ENCODE measurements at regions not wholly inside any gene's neighbourhood (a gene's known extent, or its start where the extent isn't known, plus 50 kb on each side); places are given as distances from the start of the nearest gene placed in this dataset.

DNA sequence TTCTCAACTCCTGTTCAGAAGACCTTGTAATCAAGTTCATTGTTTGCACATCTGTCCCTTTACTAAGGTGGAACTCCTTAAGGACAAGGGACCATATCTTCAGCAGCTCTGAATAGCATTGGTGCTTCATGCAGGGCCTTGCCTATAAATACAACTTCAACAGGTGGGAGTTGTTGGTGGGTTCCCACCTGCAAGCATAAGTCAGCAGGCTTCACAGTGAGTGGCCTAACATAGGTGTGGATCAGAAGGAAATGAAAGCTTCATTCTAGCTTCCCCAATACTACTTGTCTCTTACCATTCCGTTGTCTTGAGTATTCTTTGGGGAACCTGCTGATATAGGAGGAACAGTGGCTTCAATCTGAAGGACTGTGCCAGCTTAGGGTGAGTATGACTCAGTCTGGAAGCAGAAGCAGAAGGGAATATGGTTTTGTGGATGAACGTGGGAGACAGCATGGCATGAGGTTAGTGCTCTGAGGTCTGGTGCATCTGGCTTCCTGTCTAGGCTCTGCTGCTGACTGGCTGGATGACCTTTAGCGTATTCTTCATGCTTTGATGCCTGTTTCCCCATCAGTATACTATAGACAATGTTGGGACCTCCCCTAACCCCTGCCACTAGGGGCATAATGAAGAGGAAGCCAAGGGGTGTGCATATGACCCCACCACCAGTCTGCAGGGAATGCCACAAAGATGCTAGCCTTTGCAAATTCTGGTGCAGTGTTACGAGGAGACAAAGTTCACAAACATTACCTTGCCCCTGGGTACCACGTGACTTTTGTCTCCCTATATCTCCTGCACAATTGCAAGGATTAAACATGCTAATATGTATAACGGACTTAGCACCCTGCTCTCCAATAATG lies 192.3 kb downstream of the PALM2AKAP2 start:
- in situ Hi-C loops (cut with MboI; ENCODE audit: low sequenced_read_pairs), result no loop called here
- TF ChIP-seq, protein P1, sequence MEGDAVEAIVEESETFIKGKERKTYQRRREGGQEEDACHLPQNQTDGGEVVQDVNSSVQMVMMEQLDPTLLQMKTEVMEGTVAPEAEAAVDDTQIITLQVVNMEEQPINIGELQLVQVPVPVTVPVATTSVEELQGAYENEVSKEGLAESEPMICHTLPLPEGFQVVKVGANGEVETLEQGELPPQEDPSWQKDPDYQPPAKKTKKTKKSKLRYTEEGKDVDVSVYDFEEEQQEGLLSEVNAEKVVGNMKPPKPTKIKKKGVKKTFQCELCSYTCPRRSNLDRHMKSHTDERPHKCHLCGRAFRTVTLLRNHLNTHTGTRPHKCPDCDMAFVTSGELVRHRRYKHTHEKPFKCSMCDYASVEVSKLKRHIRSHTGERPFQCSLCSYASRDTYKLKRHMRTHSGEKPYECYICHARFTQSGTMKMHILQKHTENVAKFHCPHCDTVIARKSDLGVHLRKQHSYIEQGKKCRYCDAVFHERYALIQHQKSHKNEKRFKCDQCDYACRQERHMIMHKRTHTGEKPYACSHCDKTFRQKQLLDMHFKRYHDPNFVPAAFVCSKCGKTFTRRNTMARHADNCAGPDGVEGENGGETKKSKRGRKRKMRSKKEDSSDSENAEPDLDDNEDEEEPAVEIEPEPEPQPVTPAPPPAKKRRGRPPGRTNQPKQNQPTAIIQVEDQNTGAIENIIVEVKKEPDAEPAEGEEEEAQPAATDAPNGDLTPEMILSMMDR (conservative IDR thresholded peaks at IDR 0.05; ENCODE audit: low read depth, low read length), result no peak
- TF ChIP-seq, protein P2, sequence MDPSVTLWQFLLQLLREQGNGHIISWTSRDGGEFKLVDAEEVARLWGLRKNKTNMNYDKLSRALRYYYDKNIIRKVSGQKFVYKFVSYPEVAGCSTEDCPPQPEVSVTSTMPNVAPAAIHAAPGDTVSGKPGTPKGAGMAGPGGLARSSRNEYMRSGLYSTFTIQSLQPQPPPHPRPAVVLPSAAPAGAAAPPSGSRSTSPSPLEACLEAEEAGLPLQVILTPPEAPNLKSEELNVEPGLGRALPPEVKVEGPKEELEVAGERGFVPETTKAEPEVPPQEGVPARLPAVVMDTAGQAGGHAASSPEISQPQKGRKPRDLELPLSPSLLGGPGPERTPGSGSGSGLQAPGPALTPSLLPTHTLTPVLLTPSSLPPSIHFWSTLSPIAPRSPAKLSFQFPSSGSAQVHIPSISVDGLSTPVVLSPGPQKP (IDR thresholded peaks at IDR 0.05; ENCODE audit: borderline replicate concordance, low read depth, low read length), result no peak
- TF ChIP-seq POLR2A (IDR thresholded peaks at IDR 0.05; ENCODE audit: low read depth, low read length) (no peak), USF2 (IDR thresholded peaks at IDR 0.05; ENCODE audit: low read depth, low read length) (no peak), MAFK (IDR thresholded peaks at IDR 0.05; ENCODE audit: low read depth, low read length) (no peak), CHD1 (IDR thresholded peaks at IDR 0.05; ENCODE audit: low read depth, low read length) (no peak), RCOR1 (IDR thresholded peaks at IDR 0.05; ENCODE audit: insufficient replicate concordance, low read length) (no peak), FOS (IDR thresholded peaks at IDR 0.05; ENCODE audit: low read depth, low read length) (no peak), MXI1 (IDR thresholded peaks at IDR 0.05; ENCODE audit: borderline replicate concordance, low read depth, low read length) (no peak), RAD21 (IDR thresholded peaks at IDR 0.05; ENCODE audit: low read length) (no peak), BHLHE40 (IDR thresholded peaks at IDR 0.05; ENCODE audit: low read depth, low read length) (no peak), MAZ (IDR thresholded peaks at IDR 0.05; ENCODE audit: borderline replicate concordance, low read depth, low read length) (no peak), NFE2L2 (IDR thresholded peaks at IDR 0.05; ENCODE audit: low read depth, low read length) (no peak), CEBPB (IDR thresholded peaks at IDR 0.05; ENCODE audit: low read depth, low read length) (no peak), RFX5 (IDR thresholded peaks at IDR 0.05; ENCODE audit: low read depth, low read length) (no peak)

More for the DNA sequence above, 192.3 kb downstream of the PALM2AKAP2 start:
- H2BK5ac ChIP-seq (ENCODE audit: low read depth, low read length, poor library complexity, severe bottlenecking), result no peak overlapping the region
- H4K5ac ChIP-seq (ENCODE audit: low read depth, low read length), result no peak overlapping the region
- H3K36me3 ChIP-seq (ENCODE audit: control insufficient read depth, insufficient read depth, low read length), result no peaks in the 10 kb centered on the region; the same call in 1 of the 2 replicates
- dilution Hi-C loops (cut with HindIII; ENCODE audit: low sequenced_read_pairs, unreplicated experiment) (no loop called here), intact Hi-C loops (cut with micrococcal nuclease) (no loop called here)
- no peak overlapping the region for H3K4ac ChIP-seq (ENCODE audit: low read depth, low read length)
- H4K91ac ChIP-seq (ENCODE audit: insufficient read depth, low read depth, low read length), result no peak overlapping the region
- no peak overlapping the region for H3K56ac ChIP-seq (ENCODE audit: extremely low read depth, insufficient read depth, low read length)
- no peak overlapping the region for H2BK20ac ChIP-seq (ENCODE audit: low read depth, low read length)
- H3K4me3 ChIP-seq (ENCODE audit: insufficient read depth, low read depth, low read length), result no peak overlapping the region
- peaks cover 21% of the 10 kb centered on the region for H3K4me1 ChIP-seq (ENCODE audit: control insufficient read depth, insufficient read depth, low read length)
- no peak overlapping the region for H3K9ac ChIP-seq (ENCODE audit: low read depth, low read length)
- no peak for ATAC-seq (ENCODE audit: low read depth)
- H3K9me1 ChIP-seq (ENCODE audit: insufficient read depth, low read length), result peaks cover 18% of the 10 kb centered on the region
- H3K79me1 ChIP-seq (ENCODE audit: low read depth in 1 of 2, low read length in 2 of 2), result peaks cover 7 to 57% of the 10 kb centered on the region in 2 experiments; a peak in 3 of 4 replicates
- peaks cover 3% of the 10 kb centered on the region; the same call in 1 of the 2 replicates for H4K20me1 ChIP-seq (ENCODE audit: insufficient read depth, low read length)
- 83% methylated on average over 3 of the region's 6 CpGs; no CpG with 5 or more reads in 1 of the 2 experiments for WGBS, 2 experiments (ENCODE audit: extremely low coverage in 2 of 2, insufficient read length in 1 of 2)
- H2AK5ac ChIP-seq (ENCODE audit: low read depth, low read length), result peak overlapping the region; percentile 3; the same call in 1 of the 2 replicates
- no peak overlapping the region for H3K23ac ChIP-seq (ENCODE audit: low read depth, low read length)
- H3K27ac ChIP-seq (ENCODE audit: insufficient read depth, low read length), result no peak overlapping the region
- H3K4me2 ChIP-seq (ENCODE audit: low read depth, low read length), result no peak overlapping the region
- H3K9me3 ChIP-seq (ENCODE audit: control insufficient read depth, insufficient read depth, low read length), result no peaks in the 10 kb centered on the region
- BruUV-seq (replicated peaks), result no TSS peak
- no peak overlapping the region for H2BK15ac ChIP-seq (ENCODE audit: low read depth, low read length)
- H2AK9ac ChIP-seq (replicated peaks; ENCODE audit: low read depth, low read length, poor library complexity), result no peak overlapping the region
- DNase-seq, result no peak
- no peak overlapping the region for H2BK120ac ChIP-seq (ENCODE audit: low read depth, low read length)
- H2AFZ ChIP-seq (replicated peaks; ENCODE audit: low read length, poor library complexity), result no peak overlapping the region
- CTCF ChIA-PET, result no interaction called here
- POLR2A ChIA-PET (ENCODE audit: unreplicated experiment), result no interaction called here
- H4K8ac ChIP-seq (ENCODE audit: low read depth in 2 of 2, low read length in 2 of 2), result no peak overlapping the region
- no peak overlapping the region for H3K14ac ChIP-seq (replicated peaks; ENCODE audit: low read depth, low read length)
- H3K18ac ChIP-seq (ENCODE audit: low read depth, low read length), result no peak overlapping the region
- H3K27me3 ChIP-seq (ENCODE audit: control insufficient read depth, insufficient read depth, low read length), result no peaks in the 10 kb centered on the region

All from IMR-90 (cell line).